WERI-Rb-1 (cell line): ENCODE measurements at regions not wholly inside any gene's neighbourhood (a gene's known extent, or its start where the extent isn't known, plus 50 kb on each side); places are given as distances from the start of the nearest gene placed in this dataset.

Experiments
- DNase-seq: peaks from one replicate; pipeline ENCODE4 v3.0.0-alpha.2; 2020
- H3K27ac ChIP-seq: fragments of 250-450 bp; sonication (Bioruptor Pico); 2 replicates; pipeline ENCODE4 v1.5.1; 2020; ENCODE audit warnings: mild to moderate bottlenecking, moderate library complexity
- H3K27me3 ChIP-seq: fragments of 250-450 bp; sonication (Bioruptor Pico); 2 replicates; pipeline ENCODE4 v1.5.1; 2021; ENCODE audit warnings: mild to moderate bottlenecking, low read depth, moderate library complexity; ENCODE audit not compliant: insufficient read depth, severe bottlenecking
- H3K36me3 ChIP-seq: fragments of 250-450 bp; sonication (Bioruptor Pico); 2 replicates; pipeline ENCODE4 v1.5.1; 2020; ENCODE audit warnings: mild to moderate bottlenecking, moderate library complexity
- H3K4me3 ChIP-seq: 2 replicates; pipeline ENCODE4 v1.5.1; 2011; ENCODE audit warnings: low read depth, mild to moderate bottlenecking, control low read depth, low read length
- H3K9me3 ChIP-seq: fragments of 250-450 bp; sonication (Bioruptor Pico); 2 replicates; pipeline ENCODE4 v1.5.1; 2021; ENCODE audit warnings: mild to moderate bottlenecking, moderate library complexity; ENCODE audit not compliant: severe bottlenecking
- CTCF ChIP-seq: IDR thresholded peaks from 2 replicates; pipeline ENCODE4 v1.5.1; 2011; ENCODE audit warnings: low read depth, mild to moderate bottlenecking, control low read depth, inconsistent platforms, low read length

- DNase-seq: no peak
- H3K4me3 ChIP-seq: no peak overlapping the region
- no peak overlapping the region for H3K27ac ChIP-seq
- TF ChIP-seq CTCF: no peak
- no peaks in the 10 kb centered on the region for H3K27me3 ChIP-seq
- no peaks in the 10 kb centered on the region for H3K9me3 ChIP-seq
- no peaks in the 10 kb centered on the region for H3K36me3 ChIP-seq
These were observed 1273.9 kb downstream of the BRD1 start for GRCh38 chr22:48553694-48554308.

- H3K9me3 ChIP-seq: no peaks in the 10 kb centered on the region
- no peaks in the 10 kb centered on the region for H3K27me3 ChIP-seq
- no peaks in the 10 kb centered on the region for H3K36me3 ChIP-seq
- no peak overlapping the region for H3K27ac ChIP-seq
- TF ChIP-seq CTCF: no peak
- H3K4me3 ChIP-seq: no peak overlapping the region
- DNase-seq: no peak
These were observed 1274.6 kb downstream of the BRD1 start for GRCh38 chr22:48553119-48553518.

GRCh38 chr22:48551716-48552268, 1275.9 kb downstream of the BRD1 start:
- TF ChIP-seq CTCF: no peak
- Histone ChIP-seq H3K9me3 (no peaks in the 10 kb centered on the region), H3K27me3 (no peaks in the 10 kb centered on the region), H3K36me3 (no peaks in the 10 kb centered on the region), H3K4me3 (no peak overlapping the region), H3K27ac (no peak overlapping the region)
- DNase-seq: no peak

- DNase-seq: no peak
- TF ChIP-seq CTCF: no peak
- Histone ChIP-seq H3K27ac (no peak overlapping the region), H3K36me3 (no peaks in the 10 kb centered on the region), H3K27me3 (no peaks in the 10 kb centered on the region), H3K4me3 (no peak overlapping the region), H3K9me3 (no peaks in the 10 kb centered on the region)
These were observed 1276.6 kb downstream of the BRD1 start for GRCh38 chr22:48551061-48551460.

GRCh38 chr22:48548391-48548790, 1279.3 kb downstream of the BRD1 start:
- Histone ChIP-seq H3K9me3 (no peaks in the 10 kb centered on the region), H3K4me3 (no peak overlapping the region), H3K27ac (no peak overlapping the region), H3K27me3 (no peaks in the 10 kb centered on the region), H3K36me3 (no peaks in the 10 kb centered on the region)
- DNase-seq: no peak
- no peak for TF ChIP-seq CTCF

- Histone ChIP-seq H3K36me3 (no peaks in the 10 kb centered on the region), H3K9me3 (no peaks in the 10 kb centered on the region), H3K4me3 (no peak overlapping the region), H3K27ac (no peak overlapping the region), H3K27me3 (no peaks in the 10 kb centered on the region)
- TF ChIP-seq CTCF: no peak
- DNase-seq: no peak
These were observed 1279.7 kb downstream of the BRD1 start for GRCh38 chr22:48547971-48548370.
